GM13976 (cell line): ENCODE measurements at regions not wholly inside any gene's neighbourhood (a gene's known extent, or its start where the extent isn't known, plus 50 kb on each side); places are given as distances from the start of the nearest gene placed in this dataset.

Experiments
- DNase-seq: peaks from one replicate; pipeline ENCODE4 v3.0.0; 2012; ENCODE audit warnings: low spot score
- CTCF ChIP-seq: IDR thresholded peaks from 2 replicates; pipeline ENCODE4 v1.5.1; 2012; ENCODE audit warnings: borderline replicate concordance, mild to moderate bottlenecking; ENCODE audit not compliant: insufficient read depth; ENCODE audit errors: extremely low read depth, missing control alignments, control extremely low read depth
- in situ Hi-C: fragments of 300-500 bp; cut with MboI; formaldehyde crosslinking; loops from one replicate; pipeline ENCODE4 v1.12.0; 2022; ENCODE audit warnings: low sequenced_read_pairs, mixed read lengths, inconsistent platforms; ENCODE audit not compliant: unreplicated experiment

- DNase-seq, result no peak
- no peak for TF ChIP-seq CTCF
- in situ Hi-C loops, result no loop called here
Measured at GRCh38 chrX:150225756-150226155, 137.4 kb upstream of the MAMLD1 start.

GRCh38 chrX:150226223-150226965 lies 136.7 kb upstream of the MAMLD1 start:
- in situ Hi-C loops, result no loop called here
- no peak for DNase-seq
- no peak for TF ChIP-seq CTCF

DNA sequence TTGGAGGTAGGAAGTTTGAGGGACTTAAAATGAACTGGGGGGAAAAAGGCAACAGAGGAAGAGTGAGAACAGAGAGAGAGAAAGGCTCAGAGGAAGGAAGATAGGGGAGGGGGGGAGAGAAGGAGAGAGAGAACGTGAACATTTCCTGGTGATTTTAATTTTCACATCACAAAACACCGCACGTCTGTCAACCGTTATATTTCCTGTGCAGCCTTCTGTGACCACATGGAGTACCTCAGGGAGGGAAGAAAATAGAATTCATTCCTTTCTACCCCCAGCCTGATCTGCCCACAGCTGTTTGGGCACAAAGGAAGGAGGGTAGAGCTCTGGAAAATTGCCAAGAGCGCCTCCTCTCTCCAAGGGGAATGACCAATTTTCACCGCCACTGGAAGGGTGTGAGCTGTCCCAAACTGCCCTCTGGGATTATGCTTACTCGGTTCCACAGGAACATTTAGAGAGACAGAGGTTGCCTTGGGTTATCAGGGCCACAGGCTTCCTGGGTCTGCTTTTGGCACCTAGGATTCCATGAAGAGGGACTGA lies 135.7 kb upstream of the MAMLD1 start:
- no peak for TF ChIP-seq CTCF
- in situ Hi-C loops, result no loop called here

GRCh38 chrX:150227873-150228410 lies 135.2 kb upstream of the MAMLD1 start:
- no peak for DNase-seq
- in situ Hi-C loops, result no loop called here
- no peak for TF ChIP-seq CTCF

More for the DNA sequence above, 135.7 kb upstream of the MAMLD1 start:
- DNase-seq, result no peak

DNA sequence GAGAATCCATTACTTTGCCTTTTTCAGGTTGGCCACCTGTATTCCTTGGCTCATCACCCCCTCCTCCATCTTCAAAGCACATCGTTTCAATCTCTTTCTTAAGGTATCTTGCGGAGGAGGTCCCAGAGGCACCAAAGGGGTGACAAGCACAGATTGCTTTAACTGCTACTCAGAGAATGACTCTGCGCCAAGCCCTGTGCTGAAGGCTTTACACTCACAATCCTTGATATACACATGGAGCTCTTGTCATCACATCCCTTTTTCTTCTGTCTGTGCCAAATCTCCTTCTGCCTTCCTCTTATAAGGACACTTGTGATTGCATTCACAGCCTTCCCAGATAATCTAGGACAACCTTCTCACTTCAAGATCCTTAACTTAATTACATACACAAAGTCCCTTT lies 134.7 kb upstream of the MAMLD1 start:
- in situ Hi-C loops, result no loop called here
- no peak for DNase-seq
- no peak for TF ChIP-seq CTCF

GRCh38 chrX:150229030-150229429 lies 134.1 kb upstream of the MAMLD1 start:
- TF ChIP-seq CTCF, result no peak
- in situ Hi-C loops, result no loop called here
- no peak for DNase-seq
